Mucosa of descending colon (tissue), 3 donors: ENCODE measurements at regions not wholly inside any gene's neighbourhood (a gene's known extent, or its start where the extent isn't known, plus 50 kb on each side); places are given as distances from the start of the nearest gene placed in this dataset.
"Not testable (repeated sequence)": the region's sequence is repeated elsewhere in the genome, so short reads cannot be mapped to it uniquely, and the experiment has no call there.

Experiments used
- ATAC-seq: fragments of 200-7000 bp; cut with Tn5 transposase; one replicate; pipeline ENCODE4 v1.9.1; 2020; ENCODE audit warnings: mild to moderate bottlenecking, moderate library complexity
- DNase-seq, 3 donors: peaks; one replicate each; pipeline ENCODE4 v3.0.0-alpha.2; 2020
- H3K36me3 ChIP-seq: fragments of 200-600 bp; one replicate; pipeline ENCODE4 v1.8.0; 2021; ENCODE audit warnings: low read depth, mild to moderate bottlenecking
- H3K4me1 ChIP-seq: fragments of 200-600 bp; one replicate; pipeline ENCODE4 v1.8.0; 2021; ENCODE audit warnings: low read depth, mild to moderate bottlenecking
- H3K4me3 ChIP-seq: fragments of 200-600 bp; one replicate; pipeline ENCODE4 v1.8.0; 2021; ENCODE audit warnings: mild to moderate bottlenecking
- H3K9me3 ChIP-seq: fragments of 200-600 bp; one replicate; pipeline ENCODE4 v1.8.0; 2021; ENCODE audit warnings: mild to moderate bottlenecking
- intact Hi-C, 2 donors: fragments of 100-400 bp; cut with DNase I in 1 of 2; cut with micrococcal nuclease in 1 of 2; formaldehyde crosslinking; loops; one replicate each; pipeline versions ENCODE4 v1.11.0 to v1.11.1; 2022; cut with DNase I, micrococcal nuclease
- TF ChIP-seq, protein P1 (sequence below): fragments of 200-600 bp; IDR thresholded peaks from one replicate; pipeline ENCODE4 v1.8.0; 2022; ENCODE audit warnings: antibody characterized with exemption, mild to moderate bottlenecking
- donor health status: DM: no; HTN: no; CAD: no; lungs with moderate emphysema.
- donor health status: DM: no; HTN: no; CAD: no.
- donor health status: DM: no; HTN: yes; CAD: no.

DNA sequence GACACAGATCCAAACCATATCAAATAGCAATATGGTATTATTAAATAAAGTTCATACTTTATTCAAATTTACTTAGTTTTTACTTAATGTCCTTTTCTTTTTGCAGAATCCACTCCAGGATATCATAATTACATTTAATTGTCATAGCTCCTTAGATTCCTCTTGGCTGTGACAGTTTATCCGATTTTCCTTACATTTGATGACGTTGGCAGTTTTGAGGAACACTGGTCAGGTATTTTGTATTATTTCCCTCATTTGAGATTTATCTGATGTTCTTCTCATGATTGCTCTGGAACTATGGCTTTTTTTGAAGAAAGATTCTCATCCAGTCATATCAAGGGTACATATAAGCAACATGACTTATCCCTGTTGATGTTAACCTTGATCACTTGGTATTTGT is 198.3 kb upstream of the STAC start:
- Histone ChIP-seq H3K4me3 (no peak overlapping the region), H3K9me3 (peaks cover 4% of the 10 kb centered on the region), H3K36me3 (no peaks in the 10 kb centered on the region), H3K4me1 (no peaks in the 10 kb centered on the region)
- ATAC-seq, result no peak
- intact Hi-C loops, result no loop called here
- DNase-seq, result no peak
- TF ChIP-seq, protein P1, sequence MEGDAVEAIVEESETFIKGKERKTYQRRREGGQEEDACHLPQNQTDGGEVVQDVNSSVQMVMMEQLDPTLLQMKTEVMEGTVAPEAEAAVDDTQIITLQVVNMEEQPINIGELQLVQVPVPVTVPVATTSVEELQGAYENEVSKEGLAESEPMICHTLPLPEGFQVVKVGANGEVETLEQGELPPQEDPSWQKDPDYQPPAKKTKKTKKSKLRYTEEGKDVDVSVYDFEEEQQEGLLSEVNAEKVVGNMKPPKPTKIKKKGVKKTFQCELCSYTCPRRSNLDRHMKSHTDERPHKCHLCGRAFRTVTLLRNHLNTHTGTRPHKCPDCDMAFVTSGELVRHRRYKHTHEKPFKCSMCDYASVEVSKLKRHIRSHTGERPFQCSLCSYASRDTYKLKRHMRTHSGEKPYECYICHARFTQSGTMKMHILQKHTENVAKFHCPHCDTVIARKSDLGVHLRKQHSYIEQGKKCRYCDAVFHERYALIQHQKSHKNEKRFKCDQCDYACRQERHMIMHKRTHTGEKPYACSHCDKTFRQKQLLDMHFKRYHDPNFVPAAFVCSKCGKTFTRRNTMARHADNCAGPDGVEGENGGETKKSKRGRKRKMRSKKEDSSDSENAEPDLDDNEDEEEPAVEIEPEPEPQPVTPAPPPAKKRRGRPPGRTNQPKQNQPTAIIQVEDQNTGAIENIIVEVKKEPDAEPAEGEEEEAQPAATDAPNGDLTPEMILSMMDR, result no peak

DNA sequence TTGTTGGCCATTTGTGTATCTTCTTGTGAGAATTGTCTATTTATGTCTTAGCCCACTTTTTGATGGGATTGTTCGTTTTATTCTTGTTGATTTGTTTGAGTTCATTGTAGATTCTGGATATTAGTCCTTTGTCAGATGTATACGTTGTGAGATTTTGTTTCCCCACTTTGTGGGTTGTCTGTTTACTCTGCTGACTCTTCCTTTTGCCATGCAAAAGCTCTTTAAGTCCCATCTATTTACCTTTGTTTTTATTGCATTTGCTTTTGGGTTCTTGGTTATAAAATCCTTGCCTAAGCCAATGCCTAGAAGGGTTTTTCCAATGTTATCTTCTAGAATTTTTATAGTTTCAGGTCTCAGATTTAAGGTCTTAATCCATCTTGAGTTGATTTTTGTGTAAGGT is 193.1 kb upstream of the STAC start:
- ATAC-seq, H3K36me3 ChIP-seq, H3K4me3 ChIP-seq, DNase-seq, H3K4me1 ChIP-seq, intact Hi-C loops, H3K9me3 ChIP-seq: not testable (repeated sequence)

DNA sequence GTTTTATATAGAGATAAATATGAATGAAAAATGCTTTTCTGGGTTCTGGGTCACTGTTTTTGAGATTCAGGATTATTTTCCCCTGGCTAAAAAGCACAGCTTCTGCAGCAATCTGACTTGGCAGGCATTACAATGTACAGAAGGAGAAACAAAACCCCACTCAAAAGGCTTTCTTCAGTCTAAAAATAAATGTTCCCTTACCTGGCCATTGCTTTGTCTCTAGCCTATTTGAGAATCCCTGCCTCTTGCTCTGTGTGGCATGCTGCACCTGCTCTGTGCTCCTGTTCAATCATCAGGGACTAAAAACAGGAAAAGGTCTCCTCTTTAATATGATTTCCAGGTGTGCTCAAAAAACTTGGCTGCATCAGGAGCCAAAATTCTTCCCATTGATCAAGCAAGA is 187.4 kb upstream of the STAC start:
- intact Hi-C loops, result no loop called here
- no peaks in the 10 kb centered on the region for H3K4me1 ChIP-seq
- ATAC-seq (no peak), DNase-seq (no peak)
- H3K4me3 ChIP-seq, result no peak overlapping the region
- H3K9me3 ChIP-seq, result no peaks in the 10 kb centered on the region
- TF ChIP-seq, protein P1, result no peak
- H3K36me3 ChIP-seq, result no peaks in the 10 kb centered on the region

DNA sequence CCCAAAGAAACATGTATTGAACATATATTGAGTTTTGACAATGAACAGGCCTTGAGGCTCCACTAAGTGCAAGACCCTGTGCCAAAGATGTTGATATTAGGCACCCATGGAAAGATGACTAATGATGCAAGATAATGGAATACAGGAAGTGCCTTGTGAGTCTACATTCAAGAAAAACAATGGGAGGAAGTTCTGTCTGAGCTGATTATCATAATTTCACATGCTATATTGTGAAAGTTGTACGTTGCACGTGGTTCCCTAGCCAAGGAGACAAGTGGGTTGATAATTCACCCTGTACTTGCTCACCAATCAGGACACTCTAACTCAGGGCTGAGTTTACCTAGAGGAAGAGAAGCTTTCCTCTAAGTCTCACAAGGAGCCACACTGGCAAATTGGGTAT is 186.9 kb upstream of the STAC start:
- H3K9me3 ChIP-seq, result no peaks in the 10 kb centered on the region
- DNase-seq (no peak), ATAC-seq (no peak)
- H3K4me1 ChIP-seq, result no peaks in the 10 kb centered on the region
- no peak overlapping the region for H3K4me3 ChIP-seq
- TF ChIP-seq, protein P1, result no peak
- intact Hi-C loops, result no loop called here
- H3K36me3 ChIP-seq, result no peaks in the 10 kb centered on the region

DNA sequence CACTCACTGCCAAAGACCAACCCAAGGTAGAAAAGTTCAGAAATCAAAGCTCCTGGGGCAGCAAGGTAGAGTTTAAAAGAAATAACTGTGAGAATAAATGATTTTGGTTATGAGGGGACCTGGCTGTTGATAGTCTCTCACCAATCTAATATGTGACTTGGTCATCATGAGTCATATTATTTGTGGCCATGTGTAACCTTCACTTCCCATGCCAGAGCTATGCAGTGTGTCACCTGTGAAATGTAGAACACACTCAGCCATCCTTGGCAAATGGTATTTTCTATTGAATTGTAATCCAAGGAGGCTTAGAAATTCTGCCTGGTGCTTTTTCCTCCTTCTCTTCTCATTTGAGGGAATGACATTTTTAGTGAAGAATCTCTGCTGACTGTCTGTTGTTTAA is 184.2 kb upstream of the STAC start:
- H3K4me3 ChIP-seq, result no peak overlapping the region
- ATAC-seq (no peak), DNase-seq (no peak)
- H3K36me3 ChIP-seq, result no peaks in the 10 kb centered on the region
- intact Hi-C loops, result no loop called here
- TF ChIP-seq, protein P1, result no peak
- H3K4me1 ChIP-seq, result no peaks in the 10 kb centered on the region
- H3K9me3 ChIP-seq, result no peaks in the 10 kb centered on the region

DNA sequence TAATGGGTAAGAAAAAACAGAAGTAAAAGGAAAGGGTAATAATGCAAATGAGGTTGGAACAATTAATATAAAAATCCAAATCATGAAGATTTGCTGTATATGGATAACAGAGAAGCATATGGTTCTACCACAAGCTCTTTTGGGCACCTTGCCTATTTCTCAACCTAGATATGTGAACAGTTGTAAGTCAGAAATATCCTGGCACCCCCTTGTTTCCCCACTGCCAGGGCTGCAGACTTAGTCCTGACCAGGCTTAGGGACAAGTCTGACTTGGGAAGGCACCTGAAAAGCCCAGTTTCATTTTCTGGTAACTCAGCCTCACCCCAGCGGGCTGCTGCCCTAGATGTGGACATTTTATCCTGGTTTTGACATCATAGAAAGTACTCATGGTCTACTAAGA is 183.2 kb upstream of the STAC start:
- no peak for DNase-seq
- intact Hi-C loops, result no loop called here
- H3K4me3 ChIP-seq, result no peak overlapping the region
- H3K36me3 ChIP-seq, result no peaks in the 10 kb centered on the region
- TF ChIP-seq, protein P1, result no peak
- H3K9me3 ChIP-seq, result no peaks in the 10 kb centered on the region
- ATAC-seq, result no peak
- no peaks in the 10 kb centered on the region for H3K4me1 ChIP-seq
